T47D (cell line): ENCODE measurements at regions not wholly inside any gene's neighbourhood (a gene's known extent, or its start where the extent isn't known, plus 50 kb on each side); places are given as distances from the start of the nearest gene placed in this dataset.

Experiments
- DNase-seq, 2 experiments: peaks; one replicate each; pipeline versions ENCODE4 v3.0.0 to v3.0.0-alpha.2; 2011 to 2012; ENCODE audit warnings: low read depth in 1 of 2, low spot score in 1 of 2
- JUND ChIP-seq: IDR thresholded peaks from 2 replicates; pipeline ENCODE4 v1.6.1; 2012; ENCODE audit warnings: low read depth
- in situ Hi-C: cut with HindIII; loops from 2 replicates; pipeline ENCODE4 v1.10.0; 2016; ENCODE audit warnings: low sequenced_read_pairs, low pct_unique_long_range_greater_than_20kb

- no peak for TF ChIP-seq JUND
- in situ Hi-C loops: no loop called here
- DNase-seq: no peak
Measured at GRCh38 chr1:105914403-105914802, 1142.1 kb upstream of the PRMT6 start.

DNA sequence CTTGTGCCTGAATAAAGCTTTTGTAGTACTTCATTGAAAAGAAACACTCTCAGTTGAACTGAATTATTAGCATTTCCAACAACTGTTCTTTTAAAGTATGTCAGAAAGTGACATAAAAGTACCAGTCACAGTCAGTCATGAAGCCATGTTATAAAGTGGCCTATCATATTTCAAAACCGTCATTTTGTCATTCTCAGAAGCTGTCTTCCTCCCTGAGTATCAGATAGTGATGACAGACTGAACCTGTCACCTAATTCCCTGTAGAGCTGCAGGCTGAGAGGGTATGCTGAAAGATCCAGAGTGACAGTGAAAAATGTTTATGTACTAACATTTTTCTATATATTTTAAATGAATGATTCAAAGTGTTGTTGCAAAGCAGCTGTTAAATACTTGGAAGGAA lies 1121.7 kb upstream of the PRMT6 start:
- TF ChIP-seq JUND: no peak
- in situ Hi-C loops: no loop called here
- DNase-seq: no peak

GRCh38 chr1:105964879-105965278 lies 1091.6 kb upstream of the PRMT6 start:
- TF ChIP-seq JUND: no peak
- in situ Hi-C loops: no loop called here
- DNase-seq: no peak

DNA sequence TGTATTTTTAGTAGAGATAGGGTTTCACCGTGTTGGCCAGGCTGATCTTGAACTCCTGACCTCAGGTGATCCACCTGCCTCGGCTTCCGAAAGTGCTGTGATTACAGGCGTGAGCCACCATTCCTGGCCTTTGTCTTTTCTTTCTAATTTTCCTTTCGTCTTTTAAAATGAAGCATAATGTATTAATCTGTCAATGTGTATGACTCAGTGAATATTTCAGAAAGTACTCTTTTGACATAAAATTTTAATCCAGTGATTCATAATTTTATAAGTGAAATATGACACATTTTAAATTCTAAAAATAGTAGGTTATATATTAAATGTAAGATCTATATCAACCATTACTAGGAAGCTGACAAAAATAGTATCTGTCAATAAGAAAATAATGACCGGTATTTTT lies 1059.0 kb upstream of the PRMT6 start:
- in situ Hi-C loops: no loop called here
- no peak for DNase-seq
- TF ChIP-seq JUND: no peak

DNA sequence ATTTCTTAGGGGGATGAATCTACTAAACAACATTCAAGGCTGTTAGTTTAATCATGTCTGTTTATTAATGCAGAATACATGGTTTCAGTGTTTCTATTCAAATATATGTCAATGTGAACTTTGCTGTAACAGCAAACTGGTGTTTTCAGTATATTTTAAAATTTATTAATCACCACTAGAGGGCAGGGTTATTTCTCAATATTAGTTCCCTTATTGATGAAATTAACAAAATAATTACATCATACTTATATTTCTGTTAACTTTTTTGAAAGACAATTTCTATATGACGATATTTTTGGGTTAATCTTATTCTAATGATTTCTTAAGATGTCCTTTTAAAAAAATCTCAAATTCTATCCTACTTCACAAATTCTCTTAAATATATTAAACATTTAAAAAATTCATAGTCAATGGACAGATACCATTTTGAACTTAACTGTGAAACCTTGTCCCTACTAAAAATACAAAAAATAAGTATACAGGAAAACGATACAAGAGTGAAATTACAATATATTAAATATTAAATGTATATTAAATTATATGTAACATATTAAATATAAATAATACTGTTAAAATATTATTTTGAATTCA lies 1034.1 kb upstream of the PRMT6 start:
- no peak for TF ChIP-seq JUND
- in situ Hi-C loops: no loop called here
- DNase-seq: no peak

- DNase-seq: no peak
- no peak for TF ChIP-seq JUND
- in situ Hi-C loops: no loop called here
Measured at GRCh38 chr1:106027871-106028270, 1028.6 kb upstream of the PRMT6 start.

DNA sequence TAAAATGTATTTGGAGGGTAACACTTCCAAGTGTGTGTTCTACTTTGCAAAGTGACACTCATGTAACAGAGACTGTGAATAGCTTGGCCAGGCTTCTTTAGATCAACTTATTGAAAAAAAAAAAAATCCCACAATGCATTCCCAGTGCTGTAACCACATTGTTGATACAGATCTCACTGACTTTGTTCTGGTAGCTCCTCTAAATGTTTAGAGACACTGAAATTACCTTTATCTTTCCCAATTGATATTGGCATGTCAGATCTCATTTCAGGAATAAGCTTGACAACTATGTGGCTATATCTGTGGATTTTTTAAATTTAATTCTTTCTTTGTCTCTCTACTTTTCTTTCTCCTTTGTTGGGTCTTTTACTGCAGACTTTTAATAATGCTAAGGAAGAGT lies 1018.9 kb upstream of the PRMT6 start:
- no peak for TF ChIP-seq JUND
- in situ Hi-C loops: no loop called here
- DNase-seq: no peak

DNA sequence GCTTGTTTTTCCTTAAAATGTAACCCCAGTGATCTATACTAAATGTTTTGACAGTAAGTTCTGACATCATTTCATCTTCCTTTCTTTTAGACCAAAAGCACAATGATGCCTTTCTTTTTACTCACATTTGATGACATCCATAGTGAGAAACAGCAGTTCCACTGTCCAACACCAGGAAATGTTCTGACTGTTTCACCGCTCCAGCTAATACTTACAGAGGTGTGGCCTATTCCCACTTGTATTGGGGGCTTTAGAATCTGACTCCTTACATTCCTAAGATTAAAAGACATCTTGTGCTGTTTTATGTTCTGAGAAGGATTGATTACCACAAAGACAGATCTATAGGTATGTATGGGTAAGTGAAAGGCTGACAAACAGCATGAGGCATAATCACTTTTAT lies 1018.2 kb upstream of the PRMT6 start:
- no peak for TF ChIP-seq JUND
- no peak for DNase-seq
- in situ Hi-C loops: no loop called here

GRCh38 chr1:106043971-106044370 lies 1012.5 kb upstream of the PRMT6 start:
- in situ Hi-C loops: no loop called here
- no peak for TF ChIP-seq JUND

DNA sequence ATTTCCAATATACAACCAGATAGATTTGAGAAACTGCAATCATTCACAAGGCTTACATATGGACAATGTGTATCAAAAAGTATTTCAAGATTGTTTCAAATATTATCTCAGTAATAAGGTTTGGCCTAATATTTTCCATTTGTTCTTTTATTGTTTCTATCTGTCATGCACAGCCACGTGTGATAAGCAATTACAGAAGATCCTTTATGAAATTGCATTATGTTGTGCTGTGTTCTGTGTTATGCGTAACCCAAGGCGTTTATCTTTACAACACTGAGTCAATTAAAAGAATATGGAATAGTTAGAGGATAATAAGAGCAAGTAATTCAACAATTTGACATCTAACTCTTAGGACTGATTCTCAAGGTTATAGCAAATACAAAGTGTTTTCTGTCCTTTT lies 1009.3 kb upstream of the PRMT6 start:
- no peak for DNase-seq
- TF ChIP-seq JUND: no peak
- in situ Hi-C loops: no loop called here

More at GRCh38 chr1:106043971-106044370, 1012.5 kb upstream of the PRMT6 start:
- DNase-seq: no peak

- no peak for TF ChIP-seq JUND
- no peak for DNase-seq
- in situ Hi-C loops: no loop called here
Measured at GRCh38 chr1:106049595-106049994, 1006.9 kb upstream of the PRMT6 start.

GRCh38 chr1:106055855-106056254 lies 1000.6 kb upstream of the PRMT6 start:
- in situ Hi-C loops: no loop called here
- no peak for TF ChIP-seq JUND
- DNase-seq: no peak

DNA sequence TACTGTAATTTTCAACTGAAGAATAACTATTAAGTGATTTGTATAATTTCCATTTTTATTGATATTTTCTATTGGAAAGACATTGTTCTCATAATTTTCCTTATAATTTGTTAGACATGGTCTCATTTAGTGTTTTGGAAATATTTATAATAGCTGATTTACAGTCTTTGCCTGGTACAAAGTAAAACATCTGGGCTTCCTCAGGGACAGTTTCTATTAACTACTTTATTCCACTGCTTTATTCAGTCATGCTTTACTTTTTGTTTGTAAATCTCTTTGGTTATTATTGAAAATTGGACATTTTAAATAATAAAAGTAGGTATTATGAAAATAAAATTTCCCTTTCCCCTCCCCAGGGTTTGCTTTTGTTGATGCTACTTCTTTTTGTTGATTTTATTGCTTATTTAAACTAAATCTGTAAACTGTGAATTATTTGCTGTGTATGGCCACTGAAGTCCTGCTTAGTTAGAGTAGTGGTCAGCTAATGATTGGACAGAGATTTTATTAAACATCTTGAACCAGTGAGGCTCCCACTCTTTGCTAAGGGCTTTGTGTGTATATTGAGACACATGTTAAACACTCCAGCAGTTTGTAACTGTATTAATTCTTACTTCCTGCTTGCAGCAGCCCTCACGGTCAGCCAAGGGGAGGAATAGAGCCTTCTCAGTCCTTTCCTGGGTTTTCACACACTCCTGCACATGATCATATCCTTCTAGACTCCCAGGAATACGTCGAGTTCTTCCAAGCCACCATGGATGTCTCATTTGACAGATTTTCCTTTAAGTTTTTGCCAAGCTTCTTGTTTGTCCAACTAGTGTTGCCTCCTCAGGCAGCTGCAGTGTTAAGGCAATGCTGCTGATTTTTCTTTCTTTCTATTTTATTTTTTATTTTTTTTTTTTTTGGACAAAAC lies 994.6 kb upstream of the PRMT6 start:
- TF ChIP-seq JUND: no peak
- DNase-seq: no peak
- in situ Hi-C loops: no loop called here
